H9 (cell line): ENCODE measurements at regions not wholly inside any gene's neighbourhood (a gene's known extent, or its start where the extent isn't known, plus 50 kb on each side); places are given as distances from the start of the nearest gene placed in this dataset.

ENCODE experiments used
- DNase-seq: peaks from one replicate; pipeline ENCODE4 v3.0.0-alpha.2; 2017
- H2AFZ ChIP-seq: one replicate; pipeline ENCODE4 v1.6.1; 2013; ENCODE audit warnings: mild to moderate bottlenecking, low read length, control low read depth, moderate library complexity
- H2AK5ac ChIP-seq: 2 replicates; pipeline ENCODE4 v1.6.1; 2013; ENCODE audit warnings: low read length, control low read depth, mixed read lengths; ENCODE audit not compliant: insufficient read length
- H2BK120ac ChIP-seq: one replicate; pipeline ENCODE4 v1.6.1; 2013; ENCODE audit warnings: low read depth, mild to moderate bottlenecking, low read length, control low read depth, inconsistent platforms; ENCODE audit not compliant: poor library complexity, severe bottlenecking
- H2BK12ac ChIP-seq: 2 replicates; pipeline ENCODE4 v1.6.1; 2013; ENCODE audit warnings: low read length, control low read depth, mixed read lengths, low read depth; ENCODE audit not compliant: insufficient read length
- H2BK15ac ChIP-seq: 2 replicates; pipeline ENCODE4 v1.6.1; 2013; ENCODE audit warnings: low read depth, low read length, control low read depth
- H2BK20ac ChIP-seq: one replicate; pipeline ENCODE4 v1.6.1; 2013; ENCODE audit warnings: low read depth, mild to moderate bottlenecking, low read length, control low read depth, inconsistent platforms; ENCODE audit not compliant: poor library complexity, severe bottlenecking
- H2BK5ac ChIP-seq: 2 replicates; pipeline ENCODE4 v1.6.1; 2013; ENCODE audit warnings: low read length, control low read depth, mixed read lengths; ENCODE audit not compliant: insufficient read length
- H3K14ac ChIP-seq: 2 replicates; pipeline ENCODE4 v1.6.1; 2013; ENCODE audit warnings: low read length, control low read depth; ENCODE audit not compliant: insufficient read depth
- H3K18ac ChIP-seq: 2 replicates; pipeline ENCODE4 v1.6.1; 2013; ENCODE audit warnings: low read depth, mild to moderate bottlenecking, mixed read lengths, low read length, control low read depth; ENCODE audit not compliant: insufficient read length
- H3K23ac ChIP-seq: 2 replicates; pipeline ENCODE4 v1.6.1; 2013; ENCODE audit warnings: low read length, control low read depth, mixed read lengths, low read depth; ENCODE audit not compliant: insufficient read length
- H3K23me2 ChIP-seq: 2 replicates; pipeline ENCODE4 v1.6.1; 2013; ENCODE audit warnings: low read depth, mild to moderate bottlenecking, mixed read lengths, low read length, control low read depth; ENCODE audit not compliant: insufficient read length, poor library complexity, severe bottlenecking
- H3K27ac ChIP-seq: 2 replicates; pipeline ENCODE4 v1.5.1; 2013; ENCODE audit warnings: low read length, control low read depth, mixed read lengths, low read depth; ENCODE audit not compliant: insufficient read length
- H3K27me3 ChIP-seq: 2 replicates; pipeline ENCODE4 v1.6.1; 2013; ENCODE audit warnings: low read length, control low read depth, inconsistent platforms; ENCODE audit not compliant: insufficient read depth
- H3K4ac ChIP-seq: 2 replicates; pipeline ENCODE4 v1.6.1; 2013; ENCODE audit warnings: low read depth, mild to moderate bottlenecking, control low read depth, inconsistent platforms, low read length, moderate library complexity
- H3K4me1 ChIP-seq: 2 replicates; pipeline ENCODE4 v1.6.1; 2013; ENCODE audit warnings: low read length, control low read depth, inconsistent platforms; ENCODE audit not compliant: insufficient read depth
- H3K4me2 ChIP-seq: 2 replicates; pipeline ENCODE4 v1.6.1; 2013; ENCODE audit warnings: low read length, control low read depth, mixed read lengths; ENCODE audit not compliant: insufficient read length, insufficient read depth
- H3K56ac ChIP-seq: 2 replicates; pipeline ENCODE4 v1.6.1; 2013; ENCODE audit warnings: low read depth, mild to moderate bottlenecking, mixed read lengths, low read length, control low read depth; ENCODE audit not compliant: insufficient read length
- H3K79me1 ChIP-seq: 2 replicates; pipeline ENCODE4 v1.6.1; 2013; ENCODE audit warnings: low read depth, mild to moderate bottlenecking, moderate library complexity, low read length, control low read depth, inconsistent platforms; ENCODE audit not compliant: insufficient read depth, poor library complexity, severe bottlenecking
- H3K79me2 ChIP-seq: 2 replicates; pipeline ENCODE4 v1.6.1; 2013; ENCODE audit warnings: low read length, control low read depth, inconsistent platforms; ENCODE audit not compliant: insufficient read depth
- H3K9ac ChIP-seq: 2 replicates; pipeline ENCODE4 v1.6.1; 2013; ENCODE audit warnings: low read length, control low read depth, mixed read lengths; ENCODE audit not compliant: insufficient read length; ENCODE audit errors: extremely low read depth
- H3K9me3 ChIP-seq: one replicate; pipeline ENCODE4 v1.6.1; 2013; ENCODE audit warnings: low read depth, low read length, inconsistent platforms; ENCODE audit not compliant: control insufficient read depth
- H3T11ph ChIP-seq: one replicate; pipeline ENCODE4 v1.6.1; 2013; ENCODE audit warnings: mild to moderate bottlenecking, low read length, control low read depth, inconsistent platforms
- H4K20me1 ChIP-seq: one replicate; pipeline ENCODE4 v1.6.1; 2013; ENCODE audit not compliant: control insufficient read depth, insufficient read length, insufficient read depth
- H4K5ac ChIP-seq: 2 replicates; pipeline ENCODE4 v1.6.1; 2013; ENCODE audit warnings: low read depth, mild to moderate bottlenecking, mixed read lengths, low read length, control low read depth; ENCODE audit not compliant: insufficient read length
- H4K8ac ChIP-seq: replicated peaks from 2 replicates; pipeline ENCODE4 v1.6.1; 2013; ENCODE audit warnings: low read length, control low read depth, mixed read lengths, low read depth; ENCODE audit not compliant: insufficient read length
- H4K91ac ChIP-seq: 2 replicates; pipeline ENCODE4 v1.6.1; 2013; ENCODE audit warnings: low read depth, mild to moderate bottlenecking, moderate library complexity, mixed read lengths, low read length, control low read depth; ENCODE audit not compliant: insufficient read length
- H3K27ac Mint-ChIP-seq, 3 experiments: 2 replicates in 2 of 3; 3 replicates in 1 of 3; pipeline ENCODE4 v1.8.0; 2020 to 2021; ENCODE audit warnings: mixed read lengths in 3 of 3, mild to moderate bottlenecking in 1 of 3, moderate library complexity in 1 of 3
- H3K27me3 Mint-ChIP-seq: 2 replicates; pipeline ENCODE4 v1.8.0; 2021; ENCODE audit warnings: low read depth, mild to moderate bottlenecking, moderate library complexity, mixed read lengths
- H3K36me3 Mint-ChIP-seq, 3 experiments: 2 replicates in 2 of 3; 3 replicates in 1 of 3; pipeline ENCODE4 v1.8.0; 2020 to 2021; ENCODE audit warnings: low read depth in 3 of 3, mixed read lengths in 3 of 3; ENCODE audit not compliant: insufficient read depth in 1 of 3
- H3K4me1 Mint-ChIP-seq, 2 experiments: 2 replicates each; pipeline ENCODE4 v1.8.0; 2020; ENCODE audit warnings: mixed read lengths in 2 of 2
- H3K4me3 Mint-ChIP-seq, 2 experiments: 2 replicates in 1 of 2; 3 replicates in 1 of 2; pipeline ENCODE4 v1.8.0; 2020 to 2021; ENCODE audit warnings: mild to moderate bottlenecking in 2 of 2, mixed read lengths in 2 of 2, moderate library complexity in 1 of 2
- H3K9me3 Mint-ChIP-seq, 2 experiments: 2 replicates in 1 of 2; 3 replicates in 1 of 2; pipeline ENCODE4 v1.8.0; 2020; ENCODE audit warnings: mild to moderate bottlenecking in 2 of 2, mixed read lengths in 2 of 2, moderate library complexity in 1 of 2
- WGBS: extraction: QIAGEN DNeasy Blood & Tissue Kit; methylation state at CpG from one replicate; pipeline ENCODE4 v1.1.7; 2013; ENCODE audit warnings: missing lambda C conversion rate, low lambda C conversion rate, mixed read lengths; ENCODE audit not compliant: insufficient read length; ENCODE audit errors: extremely low coverage; 5-methylcytosine and 5-hydroxymethylcytosine counted together
- TF ChIP-seq, protein P1 (sequence below): fragments of 200-600 bp; sonication (generic); conservative IDR thresholded peaks from 3 replicates; pipeline ENCODE4 v1.8.0; 2021; ENCODE audit warnings: antibody characterized with exemption, mild to moderate bottlenecking

DNA sequence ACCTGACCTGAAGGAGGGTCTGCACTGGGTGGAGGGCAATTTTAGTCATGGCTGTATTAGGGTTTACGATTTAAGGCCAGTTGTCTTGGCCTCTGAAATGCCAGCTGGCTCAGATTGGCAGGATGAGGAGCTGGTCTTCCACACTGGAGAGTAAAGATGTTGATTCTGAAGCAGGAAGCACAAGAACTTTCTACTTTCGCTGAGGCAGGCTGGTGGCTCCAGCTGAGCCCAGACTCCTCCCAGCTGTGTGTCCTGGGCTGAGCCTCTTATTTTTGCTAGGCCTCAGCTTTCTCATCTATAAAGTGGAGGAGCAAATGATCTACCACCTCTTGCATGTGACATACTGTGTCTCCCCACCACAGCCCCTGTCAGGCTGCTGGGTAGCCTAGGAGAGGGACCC is 74.4 kb downstream of the MRM1 start:
- no peak overlapping the region for H3K56ac ChIP-seq
- H3T11ph ChIP-seq = no peak overlapping the region
- no peaks in the 10 kb centered on the region for H4K20me1 ChIP-seq
- no peak overlapping the region for H3K18ac ChIP-seq
- Mint-ChIP-seq H3K36me3 (no peaks in the 10 kb centered on the region), H3K4me3 (no peak overlapping the region), H3K9me3 (no peaks in the 10 kb centered on the region; a peak in 1 of 5 replicates), H3K4me1 (peaks cover 21 to 27% of the 10 kb centered on the region in 2 experiments), H3K27me3 (peaks cover 1% of the 10 kb centered on the region; the same call in 1 of the 2 replicates), H3K27ac (no peak overlapping the region; a peak in 1 of 7 replicates)
- no peak overlapping the region for H2BK12ac ChIP-seq
- no peaks in the 10 kb centered on the region for H3K27me3 ChIP-seq
- no peaks in the 10 kb centered on the region for H3K79me1 ChIP-seq
- H2BK120ac ChIP-seq = no peak overlapping the region
- H2BK5ac ChIP-seq = no peak overlapping the region
- no CpG with 5 or more reads among the region's 2 CpGs for WGBS
- no peak overlapping the region for H2BK20ac ChIP-seq
- DNase-seq = no peak
- H3K27ac ChIP-seq = no peak overlapping the region
- H4K91ac ChIP-seq = no peak overlapping the region
- H3K23ac ChIP-seq = no peak overlapping the region
- H3K4me2 ChIP-seq = no peak overlapping the region
- no peak overlapping the region for H2AFZ ChIP-seq
- no peak overlapping the region for H2BK15ac ChIP-seq
- no peak overlapping the region for H3K14ac ChIP-seq
- no peak overlapping the region for H2AK5ac ChIP-seq
- 0 out of 2 replicates have a peak, but pooled peaks cover 3% of the 10 kb centered on the region for H3K4me1 ChIP-seq
- H3K4ac ChIP-seq = no peak overlapping the region
- TF ChIP-seq, protein P1, sequence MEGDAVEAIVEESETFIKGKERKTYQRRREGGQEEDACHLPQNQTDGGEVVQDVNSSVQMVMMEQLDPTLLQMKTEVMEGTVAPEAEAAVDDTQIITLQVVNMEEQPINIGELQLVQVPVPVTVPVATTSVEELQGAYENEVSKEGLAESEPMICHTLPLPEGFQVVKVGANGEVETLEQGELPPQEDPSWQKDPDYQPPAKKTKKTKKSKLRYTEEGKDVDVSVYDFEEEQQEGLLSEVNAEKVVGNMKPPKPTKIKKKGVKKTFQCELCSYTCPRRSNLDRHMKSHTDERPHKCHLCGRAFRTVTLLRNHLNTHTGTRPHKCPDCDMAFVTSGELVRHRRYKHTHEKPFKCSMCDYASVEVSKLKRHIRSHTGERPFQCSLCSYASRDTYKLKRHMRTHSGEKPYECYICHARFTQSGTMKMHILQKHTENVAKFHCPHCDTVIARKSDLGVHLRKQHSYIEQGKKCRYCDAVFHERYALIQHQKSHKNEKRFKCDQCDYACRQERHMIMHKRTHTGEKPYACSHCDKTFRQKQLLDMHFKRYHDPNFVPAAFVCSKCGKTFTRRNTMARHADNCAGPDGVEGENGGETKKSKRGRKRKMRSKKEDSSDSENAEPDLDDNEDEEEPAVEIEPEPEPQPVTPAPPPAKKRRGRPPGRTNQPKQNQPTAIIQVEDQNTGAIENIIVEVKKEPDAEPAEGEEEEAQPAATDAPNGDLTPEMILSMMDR = no peak
- no peaks in the 10 kb centered on the region for H3K9me3 ChIP-seq
- H3K23me2 ChIP-seq = no peaks in the 10 kb centered on the region
- H4K5ac ChIP-seq = no peak overlapping the region
- no peaks in the 10 kb centered on the region for H3K79me2 ChIP-seq
- no peak overlapping the region for H4K8ac ChIP-seq
- H3K9ac ChIP-seq = no peak overlapping the region
